Inferior parietal cortex (tissue), 1 donor: ENCODE measurements at regions not wholly inside any gene's neighbourhood (a gene's known extent, or its start where the extent isn't known, plus 50 kb on each side); places are given as distances from the start of the nearest gene placed in this dataset.
A peak's percentile ranks its signal among the peaks of the same experiment; 100 is the strongest.

ENCODE experiments used
- DNase-seq: peaks from one replicate; pipeline ENCODE4 v3.0.0-alpha.2; 2016; ENCODE audit errors: extremely low spot score

DNA sequence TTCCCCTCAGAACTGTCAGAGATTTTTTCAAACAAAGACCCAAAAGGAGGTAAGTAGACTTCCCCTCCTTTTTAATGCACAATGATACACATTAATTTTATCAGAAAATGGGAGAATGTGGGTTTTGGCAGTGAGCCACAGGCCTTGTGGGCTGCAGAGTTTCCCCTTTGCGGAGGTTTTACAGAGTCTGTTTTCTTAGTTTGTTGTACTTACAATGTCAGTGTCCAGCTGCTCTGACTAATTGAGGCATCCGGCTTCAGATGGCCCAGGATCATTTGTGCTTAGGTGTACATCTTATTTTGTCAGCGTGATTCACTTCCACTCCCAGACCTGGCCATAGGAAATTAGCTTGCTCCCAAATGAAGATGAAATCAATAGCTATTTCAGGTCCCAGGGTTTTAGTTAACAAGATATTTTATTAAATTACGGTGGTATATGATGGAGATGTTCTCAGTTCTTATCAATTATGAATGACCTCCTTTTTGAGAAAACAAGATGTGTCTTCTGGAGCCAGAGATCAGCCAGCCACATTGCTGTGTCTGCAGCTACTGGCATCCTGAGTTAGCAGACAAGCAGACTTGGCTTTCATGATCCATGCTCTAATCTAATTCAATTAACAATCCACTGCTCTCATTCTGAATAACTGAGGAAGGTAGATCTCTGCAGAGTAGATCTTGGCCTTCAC lies 1086.6 kb upstream of the SORCS1 start:
- DNase-seq: no peak

DNA sequence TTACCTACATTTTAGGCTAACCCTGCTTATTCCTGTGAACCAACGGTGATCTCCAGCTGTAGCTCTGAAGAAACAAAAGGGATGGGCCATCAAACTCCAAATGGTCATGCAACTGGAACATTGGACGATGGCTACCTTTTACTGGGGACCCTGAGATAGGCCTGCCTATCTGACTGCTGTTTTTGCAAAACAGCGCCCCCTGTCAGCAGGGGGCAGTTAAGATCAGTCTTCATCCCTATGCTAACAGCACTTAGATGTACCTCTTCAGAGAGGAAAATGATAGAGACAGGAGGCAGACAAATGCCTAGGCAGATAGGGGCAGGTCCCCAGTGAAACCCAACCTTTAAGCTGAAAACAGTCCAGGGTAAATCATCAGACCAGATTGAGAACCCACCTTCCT lies 1085.4 kb upstream of the SORCS1 start:
- DNase-seq: no peak

DNA sequence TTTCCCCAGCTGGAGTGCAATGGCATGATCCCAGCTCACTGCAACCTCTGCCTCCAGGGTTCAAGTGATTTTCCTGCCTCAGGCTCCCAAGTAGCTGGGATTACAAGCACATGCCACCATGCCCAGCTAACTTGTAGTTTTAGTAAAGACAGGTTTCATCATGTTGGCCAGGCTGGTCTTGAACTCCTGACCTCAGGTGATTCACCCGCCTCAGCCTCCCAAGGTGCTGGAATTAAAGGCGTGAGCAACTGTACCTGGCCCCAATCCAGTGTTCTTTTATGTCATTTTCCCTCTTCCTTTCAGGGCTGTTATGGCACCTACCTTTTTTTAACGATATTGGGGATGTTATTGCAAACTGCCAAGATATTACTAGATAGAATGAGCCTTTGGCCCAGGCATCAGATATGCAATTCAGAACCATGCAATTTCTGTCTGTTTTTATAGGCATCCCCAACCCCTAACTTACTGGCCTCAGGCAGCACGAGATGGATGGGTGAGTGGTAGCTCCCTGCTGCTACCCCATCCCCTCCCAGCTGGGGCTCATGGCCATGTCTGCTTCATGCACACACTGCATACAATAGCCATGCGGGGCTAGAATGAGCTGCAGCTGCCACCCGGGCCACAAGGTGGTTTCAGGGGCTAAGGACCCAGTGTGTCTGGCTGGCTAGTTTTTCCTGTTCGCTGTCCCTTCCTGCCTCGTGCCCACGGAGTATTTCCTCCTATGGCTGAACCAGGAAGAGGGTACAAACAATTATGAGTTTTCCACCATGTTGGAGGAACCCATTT lies 1080.1 kb upstream of the SORCS1 start:
- DNase-seq: no peak

DNA sequence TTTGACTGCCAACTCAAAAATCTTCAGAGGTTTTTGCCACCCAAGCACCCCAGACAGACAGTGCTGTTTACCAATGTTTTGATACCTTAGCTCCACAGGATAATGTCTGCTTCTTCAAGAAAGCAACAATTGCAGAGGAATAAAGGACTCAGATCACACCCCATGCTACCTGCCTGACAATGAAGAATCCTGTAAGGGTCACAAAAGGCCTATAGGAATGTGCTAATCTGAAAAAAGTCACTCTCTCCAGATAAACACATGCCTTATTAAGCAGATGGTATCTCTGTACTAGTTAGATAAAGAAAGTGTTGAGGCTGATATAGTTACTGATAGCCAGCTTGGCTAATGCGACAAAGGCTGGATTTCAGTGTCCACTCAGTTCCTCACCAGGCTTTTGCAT lies 1076.7 kb upstream of the SORCS1 start:
- DNase-seq: no peak

DNA sequence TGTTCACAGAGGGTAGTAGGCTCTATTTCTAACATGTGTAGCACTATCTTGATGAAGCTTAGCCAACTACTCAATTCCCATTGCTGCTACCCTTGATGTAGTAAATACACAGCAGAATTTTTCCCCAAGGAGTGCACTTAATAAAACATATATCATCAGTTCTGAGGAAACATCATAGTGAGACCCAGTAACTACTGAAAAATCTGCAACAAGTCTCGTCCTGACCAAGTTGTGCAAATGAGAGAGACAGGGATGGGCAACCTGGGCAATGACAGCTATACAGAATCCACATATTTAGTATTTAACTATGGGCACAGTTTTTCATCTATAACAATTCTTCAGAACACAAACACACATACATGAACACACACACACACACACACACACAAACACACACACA lies 1073.8 kb upstream of the SORCS1 start:
- no peak for DNase-seq

DNA sequence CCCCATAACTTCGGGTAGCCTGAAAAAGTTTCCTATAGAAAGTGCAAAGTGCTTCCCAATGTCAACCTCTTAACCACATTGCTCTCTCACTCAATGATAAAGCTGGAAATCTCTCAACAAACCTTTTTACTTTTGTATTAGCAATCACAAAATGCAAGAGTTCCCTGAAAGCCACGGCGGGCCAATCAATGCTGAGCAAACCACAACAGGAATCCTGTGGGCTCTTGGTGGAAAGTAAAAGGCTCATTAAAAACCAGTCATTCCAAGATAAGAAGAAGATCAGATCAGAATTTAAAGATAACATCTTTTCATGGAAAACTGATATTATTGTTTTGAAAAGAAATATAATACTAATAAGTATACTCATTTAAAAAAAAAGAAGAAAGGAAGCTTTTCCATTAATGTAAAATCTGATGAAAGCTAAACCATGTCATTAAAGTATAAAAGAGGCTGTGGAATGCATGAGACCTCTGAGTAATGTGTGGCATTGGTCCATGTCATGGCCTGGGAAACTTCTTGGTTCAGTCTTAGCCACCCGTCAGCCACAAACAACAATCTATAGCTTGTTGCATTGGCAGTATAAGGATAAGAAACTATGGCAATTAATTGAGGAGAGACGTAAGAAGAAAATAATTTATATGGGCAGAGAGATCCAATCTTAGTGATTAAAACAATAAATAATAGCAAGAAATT lies 1066.1 kb upstream of the SORCS1 start:
- no peak for DNase-seq

DNA sequence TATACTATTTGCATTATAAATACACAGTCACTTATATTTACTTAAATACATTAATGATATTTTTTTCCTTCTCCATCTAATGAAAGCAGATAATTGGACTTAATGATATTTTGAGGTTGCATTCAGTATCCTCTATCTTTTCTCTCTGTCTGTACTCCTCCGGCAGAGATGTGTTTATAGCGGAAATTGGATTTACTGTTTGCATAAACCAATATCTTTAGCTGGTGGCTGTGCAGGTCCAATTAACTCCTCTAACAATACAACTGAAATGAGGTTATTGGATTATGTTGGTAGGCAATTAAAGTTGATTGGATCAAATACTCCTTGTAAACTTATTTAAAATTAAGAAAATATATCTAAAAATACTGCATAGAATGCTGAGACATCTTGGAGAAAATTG lies 1044.2 kb upstream of the SORCS1 start:
- DNase-seq: no peak

DNA sequence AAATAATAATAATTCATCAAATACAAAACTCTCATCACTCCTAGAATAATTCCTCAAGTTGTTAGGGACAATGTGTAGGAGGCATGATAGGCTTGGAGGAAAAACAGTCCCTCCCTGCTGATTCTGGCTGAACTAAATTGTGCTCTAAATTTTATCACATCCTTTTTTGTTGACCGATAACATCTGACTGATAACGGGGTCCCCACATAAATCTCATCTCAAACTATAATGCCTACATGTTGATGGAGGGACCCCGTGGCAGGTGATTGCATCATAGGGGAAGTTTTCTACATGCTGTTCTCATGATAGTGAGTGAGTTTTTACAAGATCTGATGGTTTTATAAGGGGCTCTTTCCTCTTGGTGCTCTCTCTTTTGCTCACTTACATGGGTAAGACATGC lies 1043.5 kb upstream of the SORCS1 start:
- no peak for DNase-seq

DNA sequence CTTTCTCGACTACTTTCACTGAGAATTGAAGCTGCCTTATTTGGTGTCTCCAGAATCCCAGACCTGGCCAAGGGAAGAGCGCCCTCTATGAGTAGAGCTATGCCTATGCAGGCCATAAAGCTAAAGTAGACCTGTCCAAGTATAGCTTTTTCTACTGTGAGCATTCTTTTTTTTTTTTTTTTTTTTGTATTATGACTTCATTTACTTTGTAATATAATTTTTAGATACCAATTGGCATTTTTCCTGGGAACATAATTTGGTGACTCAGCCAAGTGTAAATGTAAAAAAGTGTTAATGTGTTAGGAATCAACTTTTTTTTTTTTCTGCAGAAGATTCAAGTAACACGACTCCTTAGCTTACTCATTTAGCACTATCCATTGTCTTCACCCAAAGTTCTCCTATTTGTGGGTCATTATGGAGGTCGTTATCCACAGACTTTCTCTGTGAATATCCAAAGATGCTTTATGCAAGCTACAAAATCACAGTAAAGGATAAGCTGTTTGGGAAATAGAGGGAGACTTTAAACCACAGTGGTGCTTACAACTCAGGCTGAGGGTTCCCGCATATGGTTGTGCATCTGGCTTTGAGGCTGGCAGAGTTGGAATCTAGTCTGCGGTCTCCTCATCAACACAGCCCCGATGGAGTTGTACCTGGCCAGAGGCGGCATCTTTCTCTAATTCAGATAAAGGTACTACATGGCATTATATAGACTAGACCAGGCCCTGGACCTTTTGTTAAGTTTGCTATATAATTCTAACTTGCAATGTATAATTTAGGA lies 1040.2 kb upstream of the SORCS1 start:
- peak; percentile 59 for DNase-seq

DNA sequence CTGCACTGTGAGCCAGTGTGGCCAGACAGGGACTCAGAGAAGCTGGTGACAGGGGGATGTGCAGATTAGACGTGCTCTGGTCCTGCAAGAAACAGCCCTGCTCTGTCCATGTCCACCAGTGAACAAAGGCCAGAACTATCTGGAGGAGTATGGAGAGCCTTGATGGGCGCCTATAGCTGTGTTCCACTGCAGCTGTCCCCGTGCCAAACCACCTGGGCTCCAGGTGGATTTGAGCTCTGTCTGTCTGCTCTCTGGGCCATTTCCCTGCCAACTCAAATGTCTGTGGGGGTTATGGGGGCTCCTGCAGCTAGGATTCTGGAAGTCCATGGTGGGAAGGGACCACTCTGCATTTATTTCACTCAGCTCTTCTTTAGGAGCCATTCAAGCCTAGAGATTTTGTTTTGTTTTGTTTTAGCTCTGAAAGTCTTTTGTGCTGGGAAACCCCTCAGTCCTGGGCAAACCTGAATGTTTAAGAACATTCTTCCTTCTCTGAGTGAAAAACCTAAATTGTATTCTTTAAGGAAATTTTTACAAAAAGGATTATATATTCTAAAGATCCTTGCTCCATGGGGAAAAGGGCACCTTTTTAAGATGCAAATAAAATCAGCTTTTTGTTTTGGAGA lies 1039.5 kb upstream of the SORCS1 start:
- no peak for DNase-seq

DNA sequence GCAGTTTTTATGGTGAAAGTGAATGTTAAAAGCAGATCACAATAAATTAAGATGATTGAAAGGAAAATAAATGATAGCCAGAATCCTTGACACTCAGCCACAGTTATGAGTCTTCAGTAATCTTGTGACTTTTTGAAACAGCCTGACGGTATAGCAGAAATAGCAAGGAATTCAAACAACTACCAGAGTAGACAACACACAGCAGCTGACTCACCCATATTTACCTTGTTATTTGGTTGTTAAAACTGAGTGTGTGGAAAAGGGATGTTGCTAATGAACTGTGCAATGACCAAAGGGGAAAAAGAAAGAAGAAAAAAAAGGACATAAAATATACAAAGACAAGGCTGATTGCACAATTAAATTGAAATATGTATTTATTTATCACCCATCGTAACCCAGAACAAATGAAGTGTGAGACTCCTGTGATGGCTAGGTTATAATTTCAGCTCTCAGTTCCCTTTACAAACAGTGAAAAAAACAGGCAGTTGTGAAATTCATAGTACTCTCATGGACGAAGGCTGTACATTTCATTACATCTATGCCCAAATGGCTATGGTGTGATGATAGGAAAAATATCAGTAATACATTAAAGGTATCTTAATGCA lies 1023.0 kb upstream of the SORCS1 start:
- no peak for DNase-seq

DNA sequence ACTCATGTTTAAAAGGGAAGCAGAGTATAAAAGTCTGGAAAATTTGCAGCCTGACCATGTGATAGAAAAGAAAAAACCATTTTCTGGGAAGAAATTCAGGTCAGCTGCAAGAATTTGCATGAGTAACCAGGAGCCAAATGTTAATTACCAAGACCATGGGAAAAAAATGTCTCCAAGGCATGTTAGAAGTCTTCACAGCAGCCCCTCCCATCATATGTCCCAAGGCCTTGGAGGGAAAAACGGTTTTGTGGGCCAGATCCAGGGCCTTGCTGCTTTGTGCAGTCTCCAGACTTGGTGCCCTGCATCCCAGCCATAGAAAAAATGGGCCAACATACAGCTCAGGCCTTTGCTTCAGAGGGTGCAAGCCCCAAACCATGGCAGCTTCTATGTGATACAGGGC lies 1019.6 kb upstream of the SORCS1 start:
- DNase-seq: no peak

DNA sequence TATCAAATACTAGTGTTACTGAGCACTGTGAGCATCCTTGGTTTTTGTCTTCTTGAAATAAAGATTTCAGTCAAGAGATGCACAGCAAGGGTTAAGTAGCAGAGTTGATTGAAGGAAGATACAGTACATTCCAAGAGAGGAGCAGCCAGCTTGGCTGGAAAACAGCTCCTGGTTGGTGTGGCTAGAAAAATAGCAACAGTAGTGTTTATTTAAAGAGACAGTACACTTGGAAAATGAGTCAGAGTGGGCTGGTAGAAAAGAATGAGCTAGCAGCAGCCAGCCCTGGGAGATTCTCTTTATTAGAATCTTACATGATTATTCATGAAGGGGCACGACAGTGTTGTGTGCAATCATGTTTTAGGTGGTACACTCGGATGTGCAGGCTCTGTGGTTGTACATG lies 1016.4 kb upstream of the SORCS1 start:
- DNase-seq: no peak

DNA sequence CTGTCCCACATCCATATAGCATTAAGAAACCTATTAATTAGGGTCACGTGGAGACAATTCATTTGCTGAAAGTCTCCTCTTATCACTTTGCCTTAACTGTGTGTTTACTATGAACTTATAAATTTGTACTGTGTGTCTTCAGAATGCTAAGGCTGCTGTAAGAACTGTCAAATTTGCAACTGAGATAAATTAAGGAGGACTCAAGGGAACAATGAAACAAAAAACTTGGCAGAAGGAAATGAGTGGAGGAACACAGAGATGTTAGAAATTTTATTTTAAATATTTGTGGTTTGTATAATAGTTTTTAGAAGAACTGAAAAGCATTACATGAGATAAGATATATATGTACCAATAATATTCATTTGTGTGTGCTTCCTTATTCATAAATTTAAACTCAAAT lies 1005.3 kb upstream of the SORCS1 start:
- DNase-seq: no peak

DNA sequence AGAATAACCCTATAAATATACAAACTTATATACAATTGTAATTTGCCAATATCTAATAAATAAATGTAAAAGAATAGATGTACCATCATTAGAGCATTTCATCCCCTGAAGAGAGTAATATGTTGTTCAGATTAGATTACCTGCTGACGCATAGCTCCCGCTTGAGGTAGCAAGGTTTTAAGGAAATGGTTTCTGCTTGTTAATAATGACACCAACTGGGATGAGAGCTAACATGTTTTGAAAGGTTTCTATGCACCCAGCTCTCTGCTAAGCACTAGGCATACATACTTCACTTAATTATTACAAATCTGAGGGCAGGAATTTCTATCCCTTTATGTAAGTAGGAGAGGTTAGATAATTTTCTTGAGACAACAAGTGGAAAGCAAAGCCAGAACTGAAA lies 1003.3 kb upstream of the SORCS1 start:
- DNase-seq: no peak

DNA sequence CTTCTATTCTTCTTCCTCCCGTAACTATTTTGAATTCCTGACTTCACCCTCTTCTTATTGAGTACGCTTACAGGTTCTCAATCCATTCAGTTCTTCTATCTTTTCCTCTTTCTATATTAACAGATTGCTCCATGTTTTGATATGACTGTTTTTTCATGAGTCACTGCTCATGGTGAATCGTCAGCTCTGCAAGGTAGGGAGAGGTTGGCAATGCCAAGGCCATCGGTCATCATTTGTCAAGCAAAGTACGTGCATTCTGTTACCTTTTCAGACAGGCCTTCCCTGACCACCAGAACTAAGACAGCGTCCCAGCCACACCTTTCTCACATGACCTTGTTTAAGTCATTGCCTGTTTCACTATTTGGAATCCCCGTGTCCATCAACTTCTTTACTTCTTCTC lies 1001.9 kb upstream of the SORCS1 start:
- no peak for DNase-seq

DNA sequence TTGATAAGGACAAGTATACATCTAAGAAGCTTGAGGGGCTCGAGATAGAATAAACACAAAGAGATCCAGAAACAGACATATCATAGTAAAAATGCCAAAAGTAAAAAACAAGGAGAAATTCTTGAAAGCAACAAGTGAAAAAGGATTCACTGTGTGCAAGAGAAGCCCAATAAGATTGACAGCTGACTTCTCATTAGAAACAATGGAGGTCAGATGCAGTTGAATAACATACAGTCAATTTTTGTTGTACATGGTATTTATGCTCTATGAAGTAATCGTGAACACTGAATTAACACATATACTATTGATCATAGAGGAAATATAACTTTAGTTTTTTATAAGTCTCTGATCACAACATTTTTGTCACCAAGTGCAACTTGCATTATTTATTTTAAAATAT lies 982.8 kb upstream of the SORCS1 start:
- DNase-seq: no peak

DNA sequence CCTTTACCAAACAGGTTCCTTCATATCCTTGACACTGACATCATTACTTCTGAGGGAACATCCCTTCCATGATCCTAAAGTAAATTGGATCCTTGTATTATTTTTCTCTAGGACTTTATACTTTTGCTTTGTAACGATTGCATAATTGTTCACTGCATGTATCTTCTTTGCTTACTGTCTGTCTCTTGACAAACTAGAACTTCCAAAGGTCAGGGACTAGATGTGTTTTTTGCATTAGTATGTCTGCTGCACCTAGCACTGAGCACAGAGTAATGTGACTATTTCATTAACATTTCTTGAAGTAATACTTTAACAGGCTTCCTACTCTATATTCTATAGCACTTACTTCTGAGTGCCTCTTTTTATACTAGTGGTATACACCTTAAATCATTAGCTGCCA lies 976.6 kb upstream of the SORCS1 start:
- DNase-seq: no peak

DNA sequence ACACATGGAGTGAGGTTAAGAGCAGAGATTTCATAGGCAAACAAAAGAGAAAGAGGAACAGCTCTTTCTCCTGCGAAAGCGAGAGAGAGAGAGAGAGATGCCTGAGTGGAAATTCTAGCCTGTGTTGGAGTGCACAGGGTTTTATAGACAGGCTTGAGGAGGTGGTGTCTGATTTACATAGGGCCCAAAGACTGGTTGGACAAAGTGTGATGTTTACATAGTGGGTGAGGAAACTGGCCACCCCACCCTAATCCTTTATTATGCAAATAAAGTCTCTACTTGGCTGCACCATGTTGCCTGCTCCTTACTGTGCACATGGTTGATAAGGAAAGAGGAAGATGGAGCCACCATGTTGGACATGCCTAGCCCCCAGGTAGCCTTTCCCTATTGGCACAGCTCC lies 967.8 kb upstream of the SORCS1 start:
- no peak for DNase-seq

DNA sequence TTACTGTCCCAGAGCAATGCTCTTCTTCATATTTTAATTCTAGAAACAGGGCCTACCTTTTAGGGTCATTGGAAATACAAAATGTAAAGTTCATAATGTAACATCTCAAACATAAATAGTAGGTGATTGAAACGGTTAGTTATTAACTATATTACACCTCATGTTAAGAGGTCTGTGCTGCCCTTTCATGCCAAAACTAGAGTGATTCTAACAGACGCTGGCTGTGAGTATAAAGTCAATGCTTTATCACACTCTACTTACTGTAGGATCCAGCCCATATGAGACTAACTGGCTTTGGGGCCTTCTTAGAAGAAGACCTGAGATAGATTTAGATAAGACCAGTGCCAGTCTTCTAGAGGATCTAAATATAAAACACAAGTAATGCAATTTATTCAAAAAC lies 966.1 kb upstream of the SORCS1 start:
- no peak for DNase-seq

DNA sequence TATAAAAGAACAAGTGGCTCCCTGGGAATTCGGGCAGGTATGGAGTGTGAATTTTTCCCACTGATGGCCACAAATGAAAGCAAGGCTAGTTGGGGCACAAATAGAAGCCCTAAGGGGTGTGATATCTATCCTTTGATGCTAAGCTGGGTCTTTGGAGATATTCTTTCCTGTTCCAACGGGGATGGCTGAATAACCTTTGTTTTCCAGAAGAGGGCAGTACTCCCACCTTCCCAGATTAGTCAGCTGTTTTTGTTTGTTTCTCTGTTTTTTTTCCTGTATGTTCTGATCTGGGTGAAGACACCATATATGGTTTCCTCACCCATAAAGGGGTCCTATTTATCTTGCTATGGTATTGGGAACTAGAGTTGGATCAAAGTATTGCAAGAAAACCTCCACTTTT lies 947.7 kb upstream of the SORCS1 start:
- no peak for DNase-seq
